22Rv1 (cell line): ENCODE measurements at regions not wholly inside any gene's neighbourhood (a gene's known extent, or its start where the extent isn't known, plus 50 kb on each side); places are given as distances from the start of the nearest gene placed in this dataset.

ENCODE experiments used
- ZFX ChIP-seq: fragments of 450-650 bp; IDR thresholded peaks from 2 replicates; pipeline ENCODE4 v1.6.1; 2017; ENCODE audit warnings: antibody characterized with exemption, borderline replicate concordance
- TF ChIP-seq, protein P1 (sequence below): fragments of 450-650 bp; IDR thresholded peaks from 2 replicates; pipeline ENCODE4 v1.5.1; 2017; ENCODE audit warnings: mild to moderate bottlenecking

- TF ChIP-seq, protein P1, sequence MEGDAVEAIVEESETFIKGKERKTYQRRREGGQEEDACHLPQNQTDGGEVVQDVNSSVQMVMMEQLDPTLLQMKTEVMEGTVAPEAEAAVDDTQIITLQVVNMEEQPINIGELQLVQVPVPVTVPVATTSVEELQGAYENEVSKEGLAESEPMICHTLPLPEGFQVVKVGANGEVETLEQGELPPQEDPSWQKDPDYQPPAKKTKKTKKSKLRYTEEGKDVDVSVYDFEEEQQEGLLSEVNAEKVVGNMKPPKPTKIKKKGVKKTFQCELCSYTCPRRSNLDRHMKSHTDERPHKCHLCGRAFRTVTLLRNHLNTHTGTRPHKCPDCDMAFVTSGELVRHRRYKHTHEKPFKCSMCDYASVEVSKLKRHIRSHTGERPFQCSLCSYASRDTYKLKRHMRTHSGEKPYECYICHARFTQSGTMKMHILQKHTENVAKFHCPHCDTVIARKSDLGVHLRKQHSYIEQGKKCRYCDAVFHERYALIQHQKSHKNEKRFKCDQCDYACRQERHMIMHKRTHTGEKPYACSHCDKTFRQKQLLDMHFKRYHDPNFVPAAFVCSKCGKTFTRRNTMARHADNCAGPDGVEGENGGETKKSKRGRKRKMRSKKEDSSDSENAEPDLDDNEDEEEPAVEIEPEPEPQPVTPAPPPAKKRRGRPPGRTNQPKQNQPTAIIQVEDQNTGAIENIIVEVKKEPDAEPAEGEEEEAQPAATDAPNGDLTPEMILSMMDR = no peak
- no peak for TF ChIP-seq ZFX
Measured at GRCh38 chr7:69540287-69540686, 58.0 kb upstream of the AUTS2 start.
